ENCODE measurements at regions not wholly inside any gene's neighbourhood (a gene's known extent, or its start where the extent isn't known, plus 50 kb on each side); places are given as distances from the start of the nearest gene placed in this dataset.
"Not testable (repeated sequence)": the region's sequence is repeated elsewhere in the genome, so short reads cannot be mapped to it uniquely, and the experiment has no call there.

DNA sequence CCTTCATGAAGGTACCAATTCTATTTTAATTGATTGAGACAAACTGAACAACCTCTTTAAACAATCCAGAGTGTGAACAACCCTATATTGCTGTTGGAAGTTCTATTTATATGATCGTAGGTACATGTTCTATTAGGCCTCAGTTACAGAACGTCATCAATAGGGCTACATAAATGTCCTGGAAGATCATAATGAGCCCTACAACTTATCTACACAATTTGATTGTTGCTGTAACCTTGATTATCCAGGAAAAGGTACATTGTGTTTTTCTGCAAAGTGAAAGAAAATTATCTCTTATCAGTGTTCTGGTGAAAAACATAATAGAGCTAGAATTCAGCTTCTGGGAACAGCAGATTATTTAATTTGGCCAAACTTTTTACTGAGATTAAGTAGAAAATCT, 612.9 kb downstream of the GALC start:
- TF ChIP-seq CTCF (IDR thresholded peaks at IDR 0.05; ENCODE audit: unreplicated experiment): no peak
- no peak overlapping the region for H3K27ac Mint-ChIP-seq (ENCODE audit: unreplicated experiment)
- no peaks in the 10 kb centered on the region for H3K4me1 Mint-ChIP-seq (ENCODE audit: low read depth, unreplicated experiment)
- CTCF ChIA-PET: no interaction called here
- intact Hi-C loops (cut with micrococcal nuclease; ENCODE audit: unreplicated experiment): no loop called here
- H3K36me3 Mint-ChIP-seq (ENCODE audit: insufficient read depth, unreplicated experiment): no peaks in the 10 kb centered on the region
- peaks cover 3% of the 10 kb centered on the region for H3K9me3 Mint-ChIP-seq (ENCODE audit: low read depth, unreplicated experiment)
- H3K27me3 Mint-ChIP-seq (ENCODE audit: unreplicated experiment): no peaks in the 10 kb centered on the region
- BruUV-seq (replicated peaks): no TSS peak
- no peak overlapping the region for H3K4me3 Mint-ChIP-seq (ENCODE audit: low read depth, unreplicated experiment)
- no peak for DNase-seq

DNA sequence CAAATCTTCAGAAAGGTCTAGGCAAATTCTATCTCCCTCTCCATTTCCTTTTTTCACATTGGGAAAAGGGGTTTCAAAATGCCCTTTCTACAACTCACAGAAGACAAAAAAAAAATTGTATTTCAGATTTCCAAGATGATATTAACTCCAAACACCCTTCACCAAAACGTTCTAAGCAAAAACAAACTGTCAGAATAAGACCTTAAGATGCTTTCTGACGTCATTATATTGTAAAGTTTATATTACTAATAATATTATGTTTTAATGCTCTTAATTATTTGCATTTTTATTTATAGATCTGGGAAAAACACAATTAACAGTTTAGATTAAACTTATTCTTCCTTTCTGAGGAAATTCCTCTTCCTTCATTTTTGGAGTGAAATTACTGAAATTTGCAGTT, 624.2 kb downstream of the GALC start:
- H3K36me3 Mint-ChIP-seq (ENCODE audit: insufficient read depth, unreplicated experiment): no peaks in the 10 kb centered on the region
- no peaks in the 10 kb centered on the region for H3K27me3 Mint-ChIP-seq (ENCODE audit: unreplicated experiment)
- no peak overlapping the region for H3K4me3 Mint-ChIP-seq (ENCODE audit: low read depth, unreplicated experiment)
- no peak overlapping the region for H3K27ac Mint-ChIP-seq (ENCODE audit: unreplicated experiment)
- peaks cover 3% of the 10 kb centered on the region for H3K9me3 Mint-ChIP-seq (ENCODE audit: low read depth, unreplicated experiment)
- intact Hi-C loops (cut with micrococcal nuclease; ENCODE audit: unreplicated experiment): no loop called here
- no peak for TF ChIP-seq CTCF (IDR thresholded peaks at IDR 0.05; ENCODE audit: unreplicated experiment)
- no peak for DNase-seq
- CTCF ChIA-PET: no interaction called here
- H3K4me1 Mint-ChIP-seq (ENCODE audit: low read depth, unreplicated experiment): no peaks in the 10 kb centered on the region
- no TSS peak for BruUV-seq (replicated peaks)

DNA sequence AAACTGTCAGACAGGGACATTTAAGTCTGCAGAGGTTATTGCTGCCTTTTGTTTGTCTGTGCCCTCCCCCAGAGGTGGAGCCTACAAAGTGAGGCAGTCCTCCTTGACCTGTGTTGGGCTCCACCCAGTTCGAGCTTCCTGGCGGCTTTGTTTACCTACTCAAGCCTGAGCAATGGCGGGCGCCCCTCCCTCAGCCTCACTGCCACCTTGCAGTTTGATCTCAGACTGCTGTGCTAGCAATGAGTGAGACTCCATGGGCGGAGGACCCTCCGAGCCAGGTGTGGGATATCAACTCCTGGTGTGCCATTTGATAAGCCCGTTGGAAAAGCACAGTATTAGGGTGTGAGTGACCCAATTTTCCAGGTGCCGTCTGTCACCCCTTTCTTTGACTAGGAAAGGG, 632.7 kb downstream of the GALC start:
- H3K27me3 Mint-ChIP-seq (ENCODE audit: unreplicated experiment); H3K4me1 Mint-ChIP-seq (ENCODE audit: low read depth, unreplicated experiment); intact Hi-C loops (cut with micrococcal nuclease; ENCODE audit: unreplicated experiment); BruUV-seq (replicated peaks); CTCF ChIA-PET; H3K36me3 Mint-ChIP-seq (ENCODE audit: insufficient read depth, unreplicated experiment); H3K4me3 Mint-ChIP-seq (ENCODE audit: low read depth, unreplicated experiment); DNase-seq; H3K27ac Mint-ChIP-seq (ENCODE audit: unreplicated experiment); H3K9me3 Mint-ChIP-seq (ENCODE audit: low read depth, unreplicated experiment): not testable (repeated sequence)

DNA sequence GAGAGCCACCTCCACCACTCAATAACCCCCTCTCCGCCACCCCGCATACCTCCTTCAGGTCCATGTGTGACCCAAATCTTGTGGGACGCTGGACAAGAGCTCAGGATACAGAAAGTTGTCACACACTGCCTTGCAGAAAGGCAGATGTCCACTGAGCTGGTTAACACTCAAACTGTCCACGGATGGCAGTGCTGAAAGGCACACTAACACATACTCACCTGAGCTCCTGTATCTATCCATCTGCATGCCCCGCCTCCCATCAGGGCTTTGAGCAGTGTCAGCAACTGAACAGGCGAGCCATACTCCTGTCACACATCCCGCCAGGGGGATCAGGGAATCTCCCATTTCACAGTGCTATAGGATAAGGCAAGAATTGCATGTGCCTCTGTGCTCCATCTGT, 642.0 kb downstream of the GALC start:
- no peaks in the 10 kb centered on the region for H3K36me3 Mint-ChIP-seq (ENCODE audit: insufficient read depth, unreplicated experiment)
- intact Hi-C loops (cut with micrococcal nuclease; ENCODE audit: unreplicated experiment): no loop called here
- H3K27ac Mint-ChIP-seq (ENCODE audit: unreplicated experiment): no peak overlapping the region
- CTCF ChIA-PET: no interaction called here
- H3K4me1 Mint-ChIP-seq (ENCODE audit: low read depth, unreplicated experiment): no peaks in the 10 kb centered on the region
- no peak overlapping the region for H3K4me3 Mint-ChIP-seq (ENCODE audit: low read depth, unreplicated experiment)
- no peak for DNase-seq
- no TSS peak for BruUV-seq (replicated peaks)
- H3K9me3 Mint-ChIP-seq (ENCODE audit: low read depth, unreplicated experiment): peaks cover 4% of the 10 kb centered on the region
- TF ChIP-seq CTCF (IDR thresholded peaks at IDR 0.05; ENCODE audit: unreplicated experiment): no peak
- H3K27me3 Mint-ChIP-seq (ENCODE audit: unreplicated experiment): no peaks in the 10 kb centered on the region

DNA sequence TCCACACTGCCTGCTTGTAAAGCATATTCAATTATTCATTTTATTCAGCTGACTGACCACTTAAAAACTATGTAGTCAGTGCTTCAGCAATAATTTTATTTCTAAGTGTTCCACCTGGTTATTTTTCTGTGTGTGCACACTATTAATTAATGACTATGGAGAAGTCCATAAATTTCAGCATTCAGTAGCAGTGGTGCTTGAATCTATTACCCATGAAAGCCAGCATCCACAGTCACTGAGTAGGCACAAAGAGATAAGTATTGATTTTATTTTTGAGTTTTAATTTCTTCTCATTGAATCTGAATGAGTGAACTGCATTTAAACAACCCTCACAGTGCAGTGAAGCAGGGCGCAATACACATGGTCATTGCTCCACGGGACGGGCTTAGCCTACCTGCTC, 643.1 kb downstream of the GALC start:
- intact Hi-C loops (cut with micrococcal nuclease; ENCODE audit: unreplicated experiment): no loop called here
- no peak for TF ChIP-seq CTCF (IDR thresholded peaks at IDR 0.05; ENCODE audit: unreplicated experiment)
- no peaks in the 10 kb centered on the region for H3K4me1 Mint-ChIP-seq (ENCODE audit: low read depth, unreplicated experiment)
- no peaks in the 10 kb centered on the region for H3K27me3 Mint-ChIP-seq (ENCODE audit: unreplicated experiment)
- H3K9me3 Mint-ChIP-seq (ENCODE audit: low read depth, unreplicated experiment): peaks cover 4% of the 10 kb centered on the region
- H3K4me3 Mint-ChIP-seq (ENCODE audit: low read depth, unreplicated experiment): no peak overlapping the region
- no peak overlapping the region for H3K27ac Mint-ChIP-seq (ENCODE audit: unreplicated experiment)
- no peaks in the 10 kb centered on the region for H3K36me3 Mint-ChIP-seq (ENCODE audit: insufficient read depth, unreplicated experiment)
- no TSS peak for BruUV-seq (replicated peaks)
- CTCF ChIA-PET: no interaction called here
- no peak for DNase-seq

Data from Calu3 (cell line).